Gastroesophageal sphincter (tissue), 3 donors: ENCODE measurements at regions not wholly inside any gene's neighbourhood (a gene's known extent, or its start where the extent isn't known, plus 50 kb on each side); places are given as distances from the start of the nearest gene placed in this dataset.

Experiments
- CTCF ChIP-seq, 4 experiments: fragments of 200-600 bp in 2 of 4; fragments of 450-650 bp in 2 of 4; sonication (generic) in 1 of 4; IDR thresholded peaks; one replicate each; pipeline ENCODE4 v1.5.1; 2017 to 2019; ENCODE audit warnings: antibody characterized with exemption in 4 of 4, mild to moderate bottlenecking in 2 of 4, moderate library complexity in 2 of 4
- EP300 ChIP-seq: sonication (generic); formaldehyde crosslinking; IDR thresholded peaks from one replicate; pipeline ENCODE4 v1.6.1; 2017; ENCODE audit warnings: antibody characterized with exemption, mild to moderate bottlenecking
- POLR2A ChIP-seq, 2 donors: fragments of 450-650 bp; IDR thresholded peaks; one replicate each; pipeline ENCODE4 v1.6.1; 2017; ENCODE audit warnings: antibody characterized with exemption in 2 of 2, mild to moderate bottlenecking in 2 of 2, moderate library complexity in 1 of 2

DNA sequence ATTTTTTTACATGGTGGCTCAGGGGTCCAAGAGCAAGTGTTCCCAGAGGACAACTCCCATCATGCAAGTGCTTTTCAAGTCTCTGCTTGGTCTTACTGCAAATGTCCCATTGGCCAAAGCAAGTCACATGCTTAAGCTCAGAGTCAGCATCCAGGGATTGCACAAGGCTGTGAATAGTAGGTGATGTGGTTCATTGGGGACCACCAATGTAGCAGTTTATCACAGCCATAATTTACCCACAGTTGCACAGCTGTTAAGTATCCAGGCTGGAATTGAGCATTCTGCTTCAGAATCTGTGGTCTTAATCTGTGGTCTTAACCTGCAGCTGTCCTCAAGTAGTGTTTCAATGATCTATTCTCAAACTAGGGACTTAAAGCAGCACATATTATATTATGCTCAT lies 71.4 kb upstream of the PLCL2 start:
- TF ChIP-seq POLR2A (IDR thresholded peaks at IDR 0.05) (no peak), CTCF (IDR thresholded peaks at IDR 0.05) (no peak), EP300 (no peak)
